HEK293T (cell line): ENCODE measurements at regions not wholly inside any gene's neighbourhood (a gene's known extent, or its start where the extent isn't known, plus 50 kb on each side); places are given as distances from the start of the nearest gene placed in this dataset.
"Not testable (repeated sequence)": the region's sequence is repeated elsewhere in the genome, so short reads cannot be mapped to it uniquely, and the experiment has no call there.

Source experiments
- ELF4 ChIP-seq: fragments of 450-650 bp; IDR thresholded peaks from 2 replicates; pipeline ENCODE4 v1.6.1; 2017; ENCODE audit warnings: antibody characterized with exemption
- FOXA1 ChIP-seq: fragments of 450-650 bp; IDR thresholded peaks from 2 replicates; pipeline ENCODE4 v1.6.1; 2016; ENCODE audit warnings: mild to moderate bottlenecking
- FOXM1 ChIP-seq: fragments of 450-650 bp; IDR thresholded peaks from 2 replicates; pipeline ENCODE4 v1.6.1; 2017; ENCODE audit warnings: mild to moderate bottlenecking, borderline replicate concordance
- HDGF ChIP-seq: fragments of 450-650 bp; IDR thresholded peaks from 2 replicates; pipeline ENCODE4 v1.6.1; 2017; ENCODE audit warnings: antibody characterized with exemption, borderline replicate concordance
- SP1 ChIP-seq: fragments of 450-650 bp; IDR thresholded peaks from 2 replicates; pipeline ENCODE4 v1.6.1; 2017
- SUZ12 ChIP-seq: fragments of 450-650 bp; IDR thresholded peaks from 2 replicates; pipeline ENCODE4 v1.6.1; 2016; ENCODE audit warnings: mild to moderate bottlenecking
- TARDBP ChIP-seq: fragments of 450-650 bp; IDR thresholded peaks from 2 replicates; pipeline ENCODE4 v1.6.1; 2016
- TF ChIP-seq, protein P1 (sequence below): fragments of 450-650 bp; IDR thresholded peaks from 2 replicates; pipeline ENCODE4 v1.6.1; 2016

DNA sequence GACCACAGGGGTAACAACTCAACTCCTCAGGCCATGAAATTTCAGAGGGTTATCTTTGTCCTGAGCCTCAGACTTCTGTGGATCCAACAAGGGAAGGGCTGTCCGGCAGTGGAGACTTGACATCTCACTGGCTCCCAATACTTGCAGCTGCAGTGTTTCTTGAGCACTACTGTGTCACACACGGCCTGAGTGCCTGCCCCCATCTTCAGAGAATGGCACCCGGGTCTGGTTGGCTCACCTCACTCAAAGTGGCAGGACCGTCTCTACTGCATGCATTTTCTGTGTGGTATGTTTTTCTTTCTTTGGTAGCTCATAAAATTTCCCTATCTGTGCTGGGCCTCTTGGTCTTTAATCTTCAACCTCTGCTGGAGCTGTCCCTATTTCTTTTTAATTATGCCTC is 193.2 kb upstream of the PLGLB2 start:
- not testable (repeated sequence) for TF ChIP-seq ELF4, FOXA1, SP1, HDGF, SUZ12, FOXM1, TARDBP
- TF ChIP-seq, protein P1, sequence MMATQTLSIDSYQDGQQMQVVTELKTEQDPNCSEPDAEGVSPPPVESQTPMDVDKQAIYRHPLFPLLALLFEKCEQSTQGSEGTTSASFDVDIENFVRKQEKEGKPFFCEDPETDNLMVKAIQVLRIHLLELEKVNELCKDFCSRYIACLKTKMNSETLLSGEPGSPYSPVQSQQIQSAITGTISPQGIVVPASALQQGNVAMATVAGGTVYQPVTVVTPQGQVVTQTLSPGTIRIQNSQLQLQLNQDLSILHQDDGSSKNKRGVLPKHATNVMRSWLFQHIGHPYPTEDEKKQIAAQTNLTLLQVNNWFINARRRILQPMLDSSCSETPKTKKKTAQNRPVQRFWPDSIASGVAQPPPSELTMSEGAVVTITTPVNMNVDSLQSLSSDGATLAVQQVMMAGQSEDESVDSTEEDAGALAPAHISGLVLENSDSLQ: not testable (repeated sequence)
